ENCODE measurements at regions not wholly inside any gene's neighbourhood (a gene's known extent, or its start where the extent isn't known, plus 50 kb on each side); places are given as distances from the start of the nearest gene placed in this dataset.
"Not testable (repeated sequence)": the region's sequence is repeated elsewhere in the genome, so short reads cannot be mapped to it uniquely, and the experiment has no call there.

DNA sequence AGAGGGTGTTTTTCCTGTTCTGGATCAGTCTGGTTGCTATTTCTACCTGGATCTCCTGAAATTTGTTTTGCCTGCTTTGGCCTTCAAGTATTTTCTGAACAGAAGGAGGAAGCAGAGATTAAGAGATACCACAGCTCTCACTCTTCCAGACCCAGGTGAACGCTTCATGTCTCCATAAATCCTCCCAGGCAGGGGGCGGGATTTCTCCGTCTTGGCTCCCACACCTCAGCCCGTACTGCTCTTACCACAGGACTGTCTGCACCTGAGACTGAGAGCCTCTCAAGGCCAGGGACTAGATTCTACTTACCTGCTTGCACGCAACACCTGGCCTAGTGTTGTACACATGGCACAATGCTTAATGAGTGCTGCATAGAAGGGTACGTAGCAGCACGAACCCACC lies 59.9 kb upstream of the LRPPRC start:
- 82 to 89% methylated on average over 6 of the region's 7 CpGs for WGBS, 2 donors
- TF ChIP-seq POLR2A (IDR thresholded peaks at IDR 0.05) = no peak
- TF ChIP-seq, protein P1, sequence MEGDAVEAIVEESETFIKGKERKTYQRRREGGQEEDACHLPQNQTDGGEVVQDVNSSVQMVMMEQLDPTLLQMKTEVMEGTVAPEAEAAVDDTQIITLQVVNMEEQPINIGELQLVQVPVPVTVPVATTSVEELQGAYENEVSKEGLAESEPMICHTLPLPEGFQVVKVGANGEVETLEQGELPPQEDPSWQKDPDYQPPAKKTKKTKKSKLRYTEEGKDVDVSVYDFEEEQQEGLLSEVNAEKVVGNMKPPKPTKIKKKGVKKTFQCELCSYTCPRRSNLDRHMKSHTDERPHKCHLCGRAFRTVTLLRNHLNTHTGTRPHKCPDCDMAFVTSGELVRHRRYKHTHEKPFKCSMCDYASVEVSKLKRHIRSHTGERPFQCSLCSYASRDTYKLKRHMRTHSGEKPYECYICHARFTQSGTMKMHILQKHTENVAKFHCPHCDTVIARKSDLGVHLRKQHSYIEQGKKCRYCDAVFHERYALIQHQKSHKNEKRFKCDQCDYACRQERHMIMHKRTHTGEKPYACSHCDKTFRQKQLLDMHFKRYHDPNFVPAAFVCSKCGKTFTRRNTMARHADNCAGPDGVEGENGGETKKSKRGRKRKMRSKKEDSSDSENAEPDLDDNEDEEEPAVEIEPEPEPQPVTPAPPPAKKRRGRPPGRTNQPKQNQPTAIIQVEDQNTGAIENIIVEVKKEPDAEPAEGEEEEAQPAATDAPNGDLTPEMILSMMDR (IDR thresholded peaks at IDR 0.05) = no peak
- no peaks in the 10 kb centered on the region for H3K27me3 ChIP-seq
- H3K27ac ChIP-seq = no peak overlapping the region
- H3K36me3 ChIP-seq = no peaks in the 10 kb centered on the region
- intact Hi-C loops (cut with DNase I) = no loop called here
- H3K9me3 ChIP-seq = no peaks in the 10 kb centered on the region
- no peak for DNase-seq
- no peaks in the 10 kb centered on the region for H3K4me1 ChIP-seq
- H3K4me3 ChIP-seq = no peak overlapping the region

DNA sequence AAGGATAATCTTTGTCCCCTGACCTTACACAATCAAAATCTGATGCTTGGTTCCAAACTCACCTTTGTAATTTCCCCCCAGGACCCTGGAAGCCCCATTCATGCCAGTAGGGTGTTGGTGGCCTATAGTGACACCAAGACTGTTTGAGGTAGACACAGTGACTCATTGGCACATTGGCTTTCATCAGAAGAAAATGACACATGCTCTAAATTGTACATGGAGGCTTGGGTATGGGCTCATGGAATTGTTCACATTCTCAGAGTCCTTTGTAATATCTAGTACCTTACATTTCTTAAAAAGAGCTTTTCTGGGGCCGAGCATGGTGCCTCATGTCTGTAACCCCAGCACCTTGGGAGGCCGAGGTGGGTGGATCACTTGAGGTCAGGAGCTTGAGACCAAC lies 61.2 kb upstream of the LRPPRC start:
- 78 to 92% methylated on average over 2 of the region's 2 CpGs for WGBS, 2 donors
- H3K27me3 ChIP-seq = peaks cover 0 to 4% (median 0%) of the 10 kb centered on the region in 4 donors
- TF ChIP-seq, protein P1 (IDR thresholded peaks at IDR 0.05) = no peak
- no peak for TF ChIP-seq POLR2A (IDR thresholded peaks at IDR 0.05)
- H3K27ac ChIP-seq = no peak overlapping the region
- H3K4me3 ChIP-seq = no peak overlapping the region
- intact Hi-C loops (cut with DNase I) = no loop called here
- no peaks in the 10 kb centered on the region for H3K9me3 ChIP-seq
- no peak for DNase-seq
- no peaks in the 10 kb centered on the region for H3K4me1 ChIP-seq
- no peaks in the 10 kb centered on the region for H3K36me3 ChIP-seq

DNA sequence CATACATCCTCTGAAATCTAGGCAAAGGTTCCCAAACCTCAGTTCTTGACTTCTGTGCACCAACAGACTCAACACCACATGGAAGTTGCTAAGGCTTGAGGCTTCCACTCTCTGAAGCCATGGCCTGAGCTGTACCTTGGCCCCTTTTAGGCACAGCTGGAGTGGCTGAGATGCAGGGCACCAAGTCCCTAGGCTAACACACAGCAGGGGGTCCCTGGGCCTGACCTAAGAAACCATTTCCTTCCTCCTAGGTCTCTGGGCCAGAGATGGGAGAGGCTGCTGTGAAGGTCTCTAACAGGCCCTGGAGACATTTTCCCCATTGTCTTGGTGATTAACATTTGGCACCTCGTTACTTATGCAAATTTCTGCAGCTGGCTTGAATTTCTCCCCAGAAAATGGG lies 64.5 kb upstream of the LRPPRC start:
- H3K36me3 ChIP-seq; H3K4me3 ChIP-seq; DNase-seq; H3K4me1 ChIP-seq; intact Hi-C loops (cut with DNase I); H3K27ac ChIP-seq; H3K9me3 ChIP-seq: not testable (repeated sequence)
- 27 to 44% methylated on average over 1 of the region's 1 CpG for WGBS, 2 donors
- H3K27me3 ChIP-seq = peaks cover 0 to 14% (median 0%) of the 10 kb centered on the region in 4 donors

DNA sequence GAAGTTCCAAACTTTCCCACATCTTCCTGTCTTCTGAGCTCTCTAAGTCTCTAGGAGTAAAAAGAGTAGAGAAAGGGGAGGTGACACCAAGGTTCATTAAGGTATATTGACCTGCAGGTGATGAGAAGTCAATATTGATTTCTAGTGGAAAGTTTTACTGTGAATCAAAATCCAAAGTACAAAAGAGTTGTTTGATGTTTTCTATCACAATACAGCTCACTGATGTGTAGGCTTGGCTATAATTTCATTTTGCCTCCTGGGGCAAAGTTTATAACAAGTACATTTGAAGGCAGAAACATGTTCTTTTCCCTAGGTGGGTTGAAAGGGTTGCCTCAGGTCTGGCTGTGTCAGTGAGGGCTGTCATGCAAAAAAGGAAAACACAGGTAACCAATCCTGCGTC lies 65.2 kb upstream of the LRPPRC start:
- intact Hi-C loops (cut with DNase I) = no loop called here
- Histone ChIP-seq H3K9me3 (no peaks in the 10 kb centered on the region), H3K27me3 (peaks cover 0 to 14% (median 0%) of the 10 kb centered on the region in 4 donors), H3K4me1 (no peaks in the 10 kb centered on the region), H3K4me3 (no peak overlapping the region), H3K36me3 (no peaks in the 10 kb centered on the region), H3K27ac (no peak overlapping the region)
- WGBS, 2 donors = 94 to 100% methylated on average over 1 of the region's 1 CpG
- TF ChIP-seq, protein P1 (IDR thresholded peaks at IDR 0.05) = no peak
- TF ChIP-seq POLR2A (IDR thresholded peaks at IDR 0.05) = no peak
- no peak for DNase-seq

DNA sequence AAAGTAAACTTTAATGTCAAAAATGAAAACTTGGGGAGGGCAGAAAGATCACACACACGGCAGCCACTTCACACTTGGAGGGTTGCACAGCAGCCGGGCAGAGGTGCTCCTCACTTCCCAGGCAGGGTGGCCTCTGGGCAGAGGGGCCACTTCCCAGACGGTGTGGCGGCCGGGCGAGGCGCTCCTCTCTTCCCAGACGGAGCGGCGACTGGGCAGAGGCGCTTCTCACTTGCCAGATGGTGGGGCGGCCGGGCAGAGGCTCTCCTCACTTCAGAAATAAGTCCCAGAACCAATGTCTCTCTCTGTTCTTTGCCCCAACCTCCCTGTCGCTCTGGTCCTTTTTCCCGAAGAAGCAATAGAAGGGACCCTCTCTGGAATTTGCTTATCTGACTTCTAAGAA lies 65.7 kb upstream of the LRPPRC start:
- WGBS, 2 donors = 93 to 94% methylated on average over 6 to 12 of the region's 15 CpGs
- H3K9me3 ChIP-seq = no peaks in the 10 kb centered on the region
- H3K4me1 ChIP-seq = no peaks in the 10 kb centered on the region
- H3K36me3 ChIP-seq = no peaks in the 10 kb centered on the region
- H3K27me3 ChIP-seq = peaks cover 0 to 14% (median 0%) of the 10 kb centered on the region in 4 donors
- DNase-seq = no peak
- H3K4me3 ChIP-seq = no peak overlapping the region
- TF ChIP-seq POLR2A (IDR thresholded peaks at IDR 0.05) = no peak
- TF ChIP-seq, protein P1 (IDR thresholded peaks at IDR 0.05) = no peak
- H3K27ac ChIP-seq = no peak overlapping the region
- intact Hi-C loops (cut with DNase I) = no loop called here

DNA sequence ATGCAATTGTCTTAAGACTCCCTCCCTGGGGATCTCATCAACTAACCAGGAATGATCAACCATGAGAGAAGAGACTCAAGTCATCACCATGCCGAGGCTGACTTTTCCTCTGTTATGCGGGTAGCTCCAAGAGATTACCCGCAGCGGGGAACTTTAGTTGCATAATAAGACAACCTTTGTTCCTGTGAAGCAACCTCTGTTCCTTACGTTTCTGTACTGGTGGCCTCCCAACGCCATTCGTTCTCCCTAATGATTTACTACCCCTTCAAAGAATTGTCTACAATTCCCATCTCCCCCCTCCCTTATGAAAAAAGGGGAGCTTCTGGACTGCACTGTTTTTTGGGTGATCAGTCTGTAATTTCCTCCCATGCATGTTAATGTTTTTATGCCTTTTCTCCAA lies 66.1 kb upstream of the LRPPRC start:
- no peak for TF ChIP-seq POLR2A (IDR thresholded peaks at IDR 0.05)
- TF ChIP-seq, protein P1 (IDR thresholded peaks at IDR 0.05) = no peak
- Histone ChIP-seq H3K9me3 (no peaks in the 10 kb centered on the region), H3K36me3 (no peaks in the 10 kb centered on the region), H3K27ac (no peak overlapping the region), H3K4me3 (no peak overlapping the region), H3K27me3 (peaks cover 0 to 14% (median 0%) of the 10 kb centered on the region in 4 donors), H3K4me1 (no peaks in the 10 kb centered on the region)
- intact Hi-C loops (cut with DNase I) = no loop called here
- no peak for DNase-seq
- WGBS, 2 donors = 76 to 81% methylated on average over 7 of the region's 7 CpGs
